ENCODE measurements at regions not wholly inside any gene's neighbourhood (a gene's known extent, or its start where the extent isn't known, plus 50 kb on each side); places are given as distances from the start of the nearest gene placed in this dataset.

- H3K27me3 ChIP-seq (ENCODE audit: control insufficient read depth, insufficient read depth, low read length) = peaks cover 55% of the 10 kb centered on the region
- DNase-seq = peak; percentile 82
These were observed 125.7 kb upstream of the C11orf58 start for GRCh38 chr11:16612566-16613261.

GRCh38 chr11:16611926-16612565, 126.4 kb upstream of the C11orf58 start:
- Histone ChIP-seq H3K36me3 (ENCODE audit: control insufficient read depth, insufficient read depth, low read length) (no peaks in the 10 kb centered on the region), H3K9me3 (replicated peaks; ENCODE audit: control insufficient read depth, low read depth, low read length) (no peaks in the 10 kb centered on the region), H3K4me3 (ENCODE audit: low read length) (no peak overlapping the region), H3K27ac (ENCODE audit: low read length) (no peak overlapping the region), H3K4me1 (ENCODE audit: control insufficient read depth, insufficient read depth, low read length) (peaks cover 22% of the 10 kb centered on the region), H3K27me3 (ENCODE audit: control insufficient read depth, insufficient read depth, low read length) (peaks cover 59% of the 10 kb centered on the region)
- 26% methylated on average over 2 of the region's 11 CpGs for WGBS (ENCODE audit: insufficient coverage)
- DNase-seq = peak; percentile 34

More at GRCh38 chr11:16612566-16613261, 125.7 kb upstream of the C11orf58 start:
- Histone ChIP-seq H3K36me3 (ENCODE audit: control insufficient read depth, insufficient read depth, low read length) (no peaks in the 10 kb centered on the region), H3K4me1 (ENCODE audit: control insufficient read depth, insufficient read depth, low read length) (peaks cover 22% of the 10 kb centered on the region), H3K4me3 (ENCODE audit: low read length) (peak overlapping the region; percentile 57), H3K9me3 (replicated peaks; ENCODE audit: control insufficient read depth, low read depth, low read length) (no peaks in the 10 kb centered on the region), H3K27ac (ENCODE audit: low read length) (no peak overlapping the region)
- 4% methylated on average over 22 of the region's 26 CpGs for WGBS (ENCODE audit: insufficient coverage)

- peak; percentile 16 for DNase-seq
- H3K9me3 ChIP-seq (replicated peaks; ENCODE audit: control insufficient read depth, low read depth, low read length) = no peaks in the 10 kb centered on the region
- H3K4me1 ChIP-seq (ENCODE audit: control insufficient read depth, insufficient read depth, low read length) = peaks cover 22% of the 10 kb centered on the region
- no peaks in the 10 kb centered on the region for H3K36me3 ChIP-seq (ENCODE audit: control insufficient read depth, insufficient read depth, low read length)
- 9% methylated on average over 7 of the region's 14 CpGs for WGBS (ENCODE audit: insufficient coverage)
- no peak overlapping the region for H3K27ac ChIP-seq (ENCODE audit: low read length)
- H3K27me3 ChIP-seq (ENCODE audit: control insufficient read depth, insufficient read depth, low read length) = peaks cover 59% of the 10 kb centered on the region
- no peak overlapping the region for H3K4me3 ChIP-seq (ENCODE audit: low read length)
These were observed 127.0 kb upstream of the C11orf58 start for GRCh38 chr11:16611401-16611921.

GRCh38 chr11:16610738-16611388, 127.6 kb upstream of the C11orf58 start:
- Histone ChIP-seq H3K4me1 (ENCODE audit: control insufficient read depth, insufficient read depth, low read length) (peaks cover 22% of the 10 kb centered on the region), H3K27ac (ENCODE audit: low read length) (no peak overlapping the region), H3K27me3 (ENCODE audit: control insufficient read depth, insufficient read depth, low read length) (peaks cover 59% of the 10 kb centered on the region), H3K4me3 (ENCODE audit: low read length) (no peak overlapping the region), H3K9me3 (replicated peaks; ENCODE audit: control insufficient read depth, low read depth, low read length) (no peaks in the 10 kb centered on the region), H3K36me3 (ENCODE audit: control insufficient read depth, insufficient read depth, low read length) (no peaks in the 10 kb centered on the region)
- 26% methylated on average over 34 of the region's 39 CpGs for WGBS (ENCODE audit: insufficient coverage)
- no peak for DNase-seq

GRCh38 chr11:16610213-16610737, 128.2 kb upstream of the C11orf58 start:
- no peak overlapping the region for H3K4me3 ChIP-seq (ENCODE audit: low read length)
- H3K27me3 ChIP-seq (ENCODE audit: control insufficient read depth, insufficient read depth, low read length) = peaks cover 59% of the 10 kb centered on the region
- DNase-seq = no peak
- no peaks in the 10 kb centered on the region for H3K36me3 ChIP-seq (ENCODE audit: control insufficient read depth, insufficient read depth, low read length)
- H3K4me1 ChIP-seq (ENCODE audit: control insufficient read depth, insufficient read depth, low read length) = peaks cover 22% of the 10 kb centered on the region
- H3K9me3 ChIP-seq (replicated peaks; ENCODE audit: control insufficient read depth, low read depth, low read length) = no peaks in the 10 kb centered on the region
- 63% methylated on average over 13 of the region's 23 CpGs for WGBS (ENCODE audit: insufficient coverage)
- no peak overlapping the region for H3K27ac ChIP-seq (ENCODE audit: low read length)

- peak; percentile 4 for DNase-seq
- Histone ChIP-seq H3K4me1 (ENCODE audit: control insufficient read depth, insufficient read depth, low read length) (peaks cover 22% of the 10 kb centered on the region), H3K9me3 (replicated peaks; ENCODE audit: control insufficient read depth, low read depth, low read length) (no peaks in the 10 kb centered on the region), H3K27ac (ENCODE audit: low read length) (no peak overlapping the region), H3K27me3 (ENCODE audit: control insufficient read depth, insufficient read depth, low read length) (peaks cover 58% of the 10 kb centered on the region), H3K4me3 (ENCODE audit: low read length) (no peak overlapping the region), H3K36me3 (ENCODE audit: control insufficient read depth, insufficient read depth, low read length) (no peaks in the 10 kb centered on the region)
- WGBS (ENCODE audit: insufficient coverage) = 80% methylated on average over 1 of the region's 3 CpGs
These were observed 128.7 kb upstream of the C11orf58 start for GRCh38 chr11:16609769-16610168.

GRCh38 chr11:16607675-16608644, 130.5 kb upstream of the C11orf58 start:
- Histone ChIP-seq H3K9me3 (replicated peaks; ENCODE audit: control insufficient read depth, low read depth, low read length) (no peaks in the 10 kb centered on the region), H3K4me3 (ENCODE audit: low read length) (peak overlapping the region; percentile 83), H3K27me3 (ENCODE audit: control insufficient read depth, insufficient read depth, low read length) (peaks cover 56% of the 10 kb centered on the region), H3K4me1 (ENCODE audit: control insufficient read depth, insufficient read depth, low read length) (peaks cover 26% of the 10 kb centered on the region), H3K36me3 (ENCODE audit: control insufficient read depth, insufficient read depth, low read length) (no peaks in the 10 kb centered on the region), H3K27ac (ENCODE audit: low read length) (peak overlapping the region; percentile 97)
- WGBS (ENCODE audit: insufficient coverage) = 7% methylated on average over 22 of the region's 25 CpGs
- DNase-seq = peak; percentile 94

GRCh38 chr11:16606784-16607674, 131.4 kb upstream of the C11orf58 start:
- H3K27ac ChIP-seq (ENCODE audit: low read length) = peak overlapping the region; percentile 97
- H3K27me3 ChIP-seq (ENCODE audit: control insufficient read depth, insufficient read depth, low read length) = peaks cover 48% of the 10 kb centered on the region
- H3K36me3 ChIP-seq (ENCODE audit: control insufficient read depth, insufficient read depth, low read length) = no peaks in the 10 kb centered on the region
- under 1% methylated on average over 75 of the region's 81 CpGs for WGBS (ENCODE audit: insufficient coverage)
- peak; percentile 84 for DNase-seq
- peaks cover 20% of the 10 kb centered on the region for H3K4me1 ChIP-seq (ENCODE audit: control insufficient read depth, insufficient read depth, low read length)
- no peaks in the 10 kb centered on the region for H3K9me3 ChIP-seq (replicated peaks; ENCODE audit: control insufficient read depth, low read depth, low read length)
- peak overlapping the region; percentile 83 for H3K4me3 ChIP-seq (ENCODE audit: low read length)

Data from muscle of leg (tissue), 3 donors.